A673 (cell line): ENCODE measurements at regions not wholly inside any gene's neighbourhood (a gene's known extent, or its start where the extent isn't known, plus 50 kb on each side); places are given as distances from the start of the nearest gene placed in this dataset.
"Not testable (repeated sequence)": the region's sequence is repeated elsewhere in the genome, so short reads cannot be mapped to it uniquely, and the experiment has no call there.

Experiments
- CTCF ChIP-seq: fragments of 300-800, 200-600 bp; sonication (generic); conservative IDR thresholded peaks from 2 replicates; pipeline ENCODE4 v1.5.1; 2017; ENCODE audit warnings: low read depth, mild to moderate bottlenecking, antibody characterized with exemption, low read length, moderate library complexity, mixed read lengths
- EZH2 ChIP-seq: fragments of 200-600 bp; sonication (generic); IDR thresholded peaks from 2 replicates; pipeline ENCODE4 v1.6.1; 2017; ENCODE audit warnings: borderline replicate concordance, low read depth, mild to moderate bottlenecking, mixed read lengths, antibody characterized with exemption, low read length; ENCODE audit not compliant: poor library complexity, severe bottlenecking

GRCh38 chr1:121095014-121095413 lies 89.1 kb downstream of the FAM72B start:
- not testable (repeated sequence) for TF ChIP-seq EZH2, CTCF
